Adipose tissue (tissue), 3 donors: ENCODE measurements at regions not wholly inside any gene's neighbourhood (a gene's known extent, or its start where the extent isn't known, plus 50 kb on each side); places are given as distances from the start of the nearest gene placed in this dataset.

ENCODE experiments used
- H3K27ac ChIP-seq: one replicate; pipeline ENCODE4 v1.5.1; 2013; ENCODE audit warnings: low read depth, low read length
- WGBS, 3 donors: extraction: QIAGEN DNeasy Blood & Tissue Kit; methylation state at CpG; one replicate each; pipeline ENCODE4 v1.1.7; 2013; 5-methylcytosine and 5-hydroxymethylcytosine counted together
- donor health status: healthy with polysubstance abuse.
- donor health status: Bipolar disorder and iron deficiency.
- donor health status: healthy.

DNA sequence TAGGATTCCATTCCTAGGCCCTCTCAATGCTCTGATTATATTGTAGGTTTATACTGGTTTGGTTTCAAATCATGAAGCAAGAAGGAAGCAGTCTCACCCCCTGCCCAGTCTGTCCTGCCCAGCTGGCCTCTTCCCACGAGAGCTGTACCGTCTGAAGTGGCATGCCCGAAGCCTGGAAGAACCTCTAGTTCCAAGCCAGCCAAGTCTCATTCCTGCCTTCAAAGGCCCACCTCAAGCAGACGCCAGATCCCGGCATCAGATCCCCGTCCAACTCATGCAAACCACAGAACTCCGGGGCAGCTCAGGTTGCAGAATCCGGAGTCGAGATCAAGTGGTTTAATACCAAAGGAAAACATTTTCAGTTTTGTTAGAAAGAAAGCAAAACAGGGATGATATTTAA is 234.4 kb downstream of the LPIN1 start:
- 58 to 97% (median 95%) methylated on average over 9 of the region's 9 CpGs for WGBS, 3 donors

GRCh38 chr2:11983401-11983800 is 237.0 kb downstream of the LPIN1 start:
- WGBS, 3 donors: 86 to 94% (median 90%) methylated on average over 4 of the region's 4 CpGs
- H3K27ac ChIP-seq: no peak overlapping the region

More for the DNA sequence above, 234.4 kb downstream of the LPIN1 start:
- H3K27ac ChIP-seq: no peak overlapping the region

- H3K27ac ChIP-seq: no peak overlapping the region
- 81 to 91% (median 87%) methylated on average over 9 of the region's 9 CpGs for WGBS, 3 donors
Observed at GRCh38 chr2:11983870-11984269, 237.4 kb downstream of the LPIN1 start.

DNA sequence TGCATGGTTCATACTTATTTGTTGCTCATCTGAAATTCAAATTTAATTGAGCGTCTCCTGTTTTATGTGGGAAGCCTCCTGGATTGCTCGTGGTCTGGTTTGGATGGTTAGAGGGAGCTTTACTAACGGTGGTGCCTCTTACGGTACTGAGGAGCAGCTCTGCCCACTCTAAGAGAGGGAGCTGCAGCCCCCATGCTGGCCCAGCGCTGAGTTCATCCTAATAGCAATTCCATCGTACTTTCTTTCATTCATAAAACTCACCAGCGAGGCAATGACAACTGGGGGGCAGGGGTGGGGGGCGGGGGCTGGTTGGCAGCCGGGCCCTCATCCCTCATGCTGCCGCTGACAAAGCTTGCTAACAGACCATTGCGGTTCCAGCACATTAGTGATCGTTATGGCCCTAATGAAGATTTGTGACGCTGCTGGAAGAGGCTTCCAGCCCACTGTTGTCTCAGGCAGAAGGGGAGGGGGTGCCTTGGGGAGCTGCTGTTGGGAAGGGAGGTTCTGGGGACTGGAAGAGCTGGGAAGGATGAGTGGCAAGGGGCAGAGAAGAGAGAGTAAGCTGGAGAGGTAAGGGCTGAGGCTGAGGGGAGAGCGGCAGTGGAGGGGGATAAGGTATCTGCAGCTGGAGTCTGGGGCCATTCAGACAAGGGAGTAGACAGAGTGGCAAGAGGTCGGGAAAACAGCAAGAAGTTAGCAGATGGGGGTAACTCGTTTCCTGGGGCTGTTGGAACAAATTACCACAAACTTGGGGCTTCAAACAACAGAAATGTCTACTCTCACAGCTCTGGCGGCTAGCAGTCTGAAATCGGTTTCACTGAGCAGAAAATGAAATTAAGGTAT is 238.1 kb downstream of the LPIN1 start:
- H3K27ac ChIP-seq: no peak overlapping the region
- WGBS, 3 donors: 78 to 81% (median 79%) methylated on average over 18 of the region's 18 CpGs

DNA sequence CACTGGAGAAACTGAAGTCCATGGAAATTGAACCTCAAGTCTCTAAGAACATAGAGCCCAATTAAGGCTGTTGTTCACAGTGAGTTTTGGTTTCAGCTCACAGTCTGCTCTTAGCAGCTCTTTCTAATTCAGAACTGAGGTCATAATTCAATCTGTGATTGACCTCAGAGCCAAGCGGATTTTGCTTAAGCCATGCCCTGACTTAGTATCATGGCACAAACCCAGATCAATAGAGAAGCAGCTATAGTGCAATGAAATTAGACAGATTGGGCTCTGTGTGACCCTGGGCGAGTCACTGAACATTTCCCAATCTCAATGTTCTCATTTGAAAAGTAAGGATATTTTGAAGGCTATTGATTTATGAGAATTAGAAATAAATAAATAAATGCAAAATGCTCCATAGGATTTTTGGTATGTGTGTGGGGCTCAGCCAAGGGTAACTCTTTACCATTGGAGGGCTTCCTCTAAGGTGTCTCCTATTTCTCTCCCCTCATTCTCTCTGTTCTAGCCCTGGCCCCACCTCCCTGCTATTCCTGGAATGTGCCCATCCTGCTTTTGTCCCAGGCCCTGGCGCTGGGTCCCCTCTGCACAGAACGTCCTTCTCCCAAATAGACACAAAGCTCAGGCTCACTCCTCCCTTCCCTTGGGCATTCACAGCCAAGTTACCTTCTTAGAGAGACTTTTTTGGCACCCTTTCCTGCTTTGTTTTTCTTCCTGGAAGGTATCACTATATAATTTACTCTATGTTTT is 239.6 kb downstream of the LPIN1 start:
- H3K27ac ChIP-seq: no peak overlapping the region

DNA sequence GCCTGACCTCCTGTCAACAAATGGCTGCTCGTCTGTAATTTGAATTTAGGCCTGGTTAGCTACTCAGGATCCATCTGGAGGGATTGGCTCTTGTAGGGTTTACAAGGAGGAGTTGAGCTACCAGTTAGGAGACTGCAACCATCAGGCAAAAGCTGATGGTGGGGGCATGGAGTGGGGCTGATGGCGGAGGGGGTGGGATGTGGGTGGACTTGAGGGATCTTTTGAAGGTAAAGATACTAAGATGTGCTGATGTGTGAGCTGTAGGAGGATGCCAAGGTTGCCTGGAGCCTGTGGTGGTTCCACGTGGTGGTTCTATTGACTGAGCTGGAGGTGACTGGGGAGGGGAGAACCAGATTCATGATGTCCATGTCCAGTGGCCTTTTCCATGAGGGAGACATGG is 240.7 kb downstream of the LPIN1 start:
- no peak overlapping the region for H3K27ac ChIP-seq
- WGBS, 3 donors: 84 to 96% (median 93%) methylated on average over 3 of the region's 3 CpGs

More for the DNA sequence above, 239.6 kb downstream of the LPIN1 start:
- 82 to 85% (median 84%) methylated on average over 4 of the region's 4 CpGs for WGBS, 3 donors

GRCh38 chr2:11988691-11989353 is 242.4 kb downstream of the LPIN1 start:
- 49 to 65% (median 62%) methylated on average over 14 of the region's 14 CpGs for WGBS, 3 donors
- H3K27ac ChIP-seq: no peak overlapping the region

GRCh38 chr2:11989354-11989703 is 242.9 kb downstream of the LPIN1 start:
- H3K27ac ChIP-seq: no peak overlapping the region

GRCh38 chr2:11990576-11990975 is 244.1 kb downstream of the LPIN1 start:
- 58 to 92% (median 70%) methylated on average over 4 of the region's 4 CpGs for WGBS, 3 donors
- no peak overlapping the region for H3K27ac ChIP-seq

More at GRCh38 chr2:11989354-11989703, 242.9 kb downstream of the LPIN1 start:
- WGBS, 3 donors: 49 to 81% (median 52%) methylated on average over 2 of the region's 2 CpGs

DNA sequence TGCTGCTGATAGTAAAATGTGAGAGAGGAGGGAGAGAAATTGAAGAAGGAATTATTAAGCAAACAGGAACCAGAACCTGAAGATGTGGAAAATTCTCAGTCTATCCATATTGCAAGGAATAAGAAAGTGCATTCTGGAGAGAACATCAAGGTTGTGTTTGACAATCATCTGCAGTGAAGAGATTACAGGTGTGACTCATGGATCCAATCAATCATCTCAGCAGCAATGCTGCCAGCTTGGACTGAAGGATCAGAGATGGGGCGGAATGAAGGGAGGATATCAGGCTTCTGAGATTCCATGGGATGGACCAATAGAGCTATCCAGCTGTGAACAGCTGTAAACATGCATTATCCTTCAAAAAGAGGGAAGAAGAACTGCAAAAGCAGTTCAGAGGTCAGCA is 247.3 kb downstream of the LPIN1 start:
- 93 to 100% (median 100%) methylated on average over 1 of the region's 1 CpG for WGBS, 3 donors
- H3K27ac ChIP-seq: no peak overlapping the region

DNA sequence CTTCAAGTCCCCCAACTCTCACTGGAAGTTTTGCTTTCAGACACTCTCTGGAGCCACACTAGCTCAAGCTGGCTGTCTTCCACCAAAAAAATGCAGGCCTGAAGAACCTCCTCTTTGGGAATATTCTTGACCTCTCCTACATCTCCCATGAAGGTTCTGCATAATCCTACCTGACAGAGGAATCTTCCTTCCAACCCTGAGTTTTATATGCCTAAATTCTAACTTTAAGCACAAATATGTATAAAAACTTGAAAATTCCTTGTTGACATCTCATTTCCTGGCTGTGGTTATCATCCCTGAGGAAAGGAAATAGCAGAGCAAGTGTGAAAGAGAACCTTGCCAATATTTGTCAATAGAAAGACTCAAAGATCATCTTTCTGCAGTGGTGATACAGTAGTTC is 249.0 kb downstream of the LPIN1 start:
- H3K27ac ChIP-seq: no peak overlapping the region

- H3K27ac ChIP-seq: no peak overlapping the region
Observed at GRCh38 chr2:11996618-11997017, 250.2 kb downstream of the LPIN1 start.

DNA sequence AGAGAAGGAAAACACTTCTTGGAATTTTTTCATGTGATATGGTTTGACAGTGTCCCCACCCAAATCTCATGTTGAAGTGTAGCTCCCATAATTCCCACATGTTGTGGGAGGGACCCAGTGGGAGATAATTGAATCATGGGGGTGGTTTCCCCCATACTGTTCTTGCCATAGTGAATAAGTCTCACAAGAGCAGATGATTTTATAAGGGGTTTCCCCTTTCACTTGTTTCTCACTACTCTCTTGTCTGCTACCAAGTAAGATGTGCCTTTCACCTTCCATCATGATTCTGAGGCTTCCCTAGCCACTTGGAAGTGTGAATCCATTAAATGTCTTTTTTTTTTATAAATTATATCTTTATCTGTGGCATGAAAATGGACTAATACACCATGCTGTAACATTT is 250.7 kb downstream of the LPIN1 start:
- no peak overlapping the region for H3K27ac ChIP-seq

DNA sequence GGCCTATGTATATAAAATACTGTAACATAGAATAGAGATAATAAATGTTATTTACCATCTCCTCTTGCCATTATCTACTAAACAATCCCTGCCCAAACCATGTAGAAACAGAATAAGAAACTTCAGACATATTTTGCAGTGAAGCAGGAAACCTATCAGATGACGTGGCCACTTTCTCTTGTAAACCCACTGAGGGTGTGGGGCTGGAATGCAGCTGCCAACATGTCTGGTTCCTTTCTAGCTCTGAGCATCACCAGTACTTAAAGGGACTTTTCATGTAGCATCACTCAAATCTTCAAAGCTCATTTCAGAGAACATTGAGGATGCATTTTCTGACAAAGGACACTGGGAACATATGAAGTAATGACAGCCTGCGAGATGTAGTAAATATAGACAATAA is 251.8 kb downstream of the LPIN1 start:
- H3K27ac ChIP-seq: no peak overlapping the region
- WGBS, 3 donors: 60 to 84% (median 66%) methylated on average over 2 of the region's 2 CpGs

DNA sequence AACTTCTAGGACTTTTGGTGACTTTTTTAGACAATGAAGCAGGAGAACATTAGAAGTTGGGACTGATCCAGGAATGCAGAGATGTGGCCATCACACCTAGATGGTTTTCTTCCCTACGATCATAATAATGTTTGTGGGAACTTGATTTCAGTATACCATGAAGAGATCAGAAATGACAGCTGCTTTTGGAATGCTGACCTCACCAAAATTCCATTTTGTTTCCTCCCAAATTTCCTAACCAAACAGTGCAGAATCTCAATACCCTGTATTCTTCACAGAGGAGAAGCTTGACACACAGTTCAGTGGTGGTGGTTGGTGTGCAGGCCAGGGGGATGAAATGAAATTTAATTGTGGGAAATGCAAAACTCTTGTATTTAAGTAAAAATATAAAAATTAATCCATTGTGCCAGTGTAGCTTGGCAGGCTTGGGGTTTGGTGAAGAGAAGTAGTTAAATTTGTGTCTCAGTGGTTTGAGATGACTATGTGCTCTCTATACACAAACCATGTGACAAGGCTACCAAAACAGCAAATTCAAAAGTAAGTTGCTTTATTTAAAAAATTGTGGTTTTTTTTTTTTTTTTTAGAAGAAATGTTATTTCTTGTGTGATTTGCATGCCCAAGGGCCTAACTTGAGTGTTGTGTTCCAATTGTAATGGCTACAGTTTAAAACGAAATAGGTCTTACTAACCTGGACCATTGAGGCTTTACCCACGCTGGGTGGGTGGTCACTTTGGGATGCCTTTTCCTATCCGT is 252.4 kb downstream of the LPIN1 start:
- no peak overlapping the region for H3K27ac ChIP-seq
- 86 to 94% (median 93%) methylated on average over 4 of the region's 4 CpGs for WGBS, 3 donors

DNA sequence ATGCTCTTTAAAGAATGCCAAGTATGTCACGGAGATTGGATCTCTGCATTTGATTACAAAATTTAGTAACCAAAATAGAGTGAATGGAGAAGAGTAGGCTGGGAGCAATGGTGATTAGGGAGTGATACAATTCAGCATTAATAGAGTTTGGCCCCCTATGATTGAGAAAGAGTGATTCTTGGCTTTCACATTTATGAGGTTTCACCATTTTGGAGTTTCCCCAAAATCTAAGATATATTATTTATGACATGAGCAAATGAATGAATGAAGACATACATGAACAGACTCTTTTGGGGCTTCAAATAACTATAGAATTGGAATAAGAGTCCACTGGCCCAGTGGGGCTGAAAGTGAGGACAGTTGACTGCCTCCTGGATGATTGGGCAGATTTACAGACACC is 255.2 kb downstream of the LPIN1 start:
- no peak overlapping the region for H3K27ac ChIP-seq
- 85 to 89% (median 85%) methylated on average over 1 of the region's 1 CpG for WGBS, 3 donors

DNA sequence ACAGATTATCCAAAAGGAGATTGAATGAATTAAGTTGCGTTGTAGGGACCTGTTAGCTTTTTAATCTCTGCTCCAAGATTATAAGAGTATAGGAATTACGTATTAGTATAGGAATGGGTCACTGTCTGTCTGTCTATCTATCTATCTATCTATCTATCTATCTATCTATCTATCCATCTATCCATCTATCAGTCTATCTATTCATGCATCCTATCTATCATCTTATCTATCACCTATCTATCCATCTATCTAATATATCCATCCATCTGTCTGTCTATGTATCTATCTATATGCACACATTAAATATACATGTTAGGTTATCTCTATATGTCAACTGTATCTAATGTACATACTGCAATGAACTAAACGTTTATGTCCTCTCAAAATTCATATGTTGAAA is 255.8 kb downstream of the LPIN1 start:
- no peak overlapping the region for H3K27ac ChIP-seq
- 50 to 77% (median 64%) methylated on average over 3 of the region's 3 CpGs for WGBS, 3 donors

- WGBS, 3 donors: 97% methylated on average over 6 of the region's 6 CpGs
- H3K27ac ChIP-seq: no peak overlapping the region
Observed at GRCh38 chr2:12004713-12005112, 258.3 kb downstream of the LPIN1 start.
